ENCODE measurements at regions not wholly inside any gene's neighbourhood (a gene's known extent, or its start where the extent isn't known, plus 50 kb on each side); places are given as distances from the start of the nearest gene placed in this dataset.
A peak's percentile ranks its signal among the peaks of the same experiment; 100 is the strongest.

DNA sequence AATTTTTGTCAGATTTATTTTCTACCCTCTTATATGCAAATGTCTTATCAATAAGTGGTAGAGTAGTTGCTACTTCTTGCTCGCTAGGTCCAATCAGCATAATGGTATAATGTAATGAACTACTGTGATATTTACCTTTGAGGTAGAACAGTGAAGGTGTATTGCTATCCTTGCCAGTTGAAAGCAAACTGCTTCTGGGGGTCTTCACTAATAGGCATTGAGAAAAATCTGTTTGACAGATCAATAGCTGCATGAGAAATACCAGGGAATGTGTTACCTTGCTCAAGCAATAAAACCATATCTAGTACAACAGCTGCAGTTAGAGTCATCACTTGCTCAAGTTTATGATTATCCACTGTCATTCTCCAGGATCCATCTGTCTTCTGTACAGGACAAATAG is 50.1 kb upstream of the EFEMP1 start:
- ChIA-PET POLR2A (no interaction called here), CTCF (interaction anchor here (0.7 kb wide), 1 partner anchor 135 kb away, joined by 3 read pairs; no protein-coding TSS in a partner anchor)
- Histone ChIP-seq H3K4me3 (ENCODE audit: low read depth, low read length) (no peak overlapping the region), H3K27ac (ENCODE audit: extremely low read depth, low read depth, low read length) (no peak overlapping the region), H3K9me3 (ENCODE audit: control insufficient read depth, insufficient read depth, low read depth, low read length) (no peaks in the 10 kb centered on the region), H3K4me1 (ENCODE audit: control insufficient read depth, insufficient read depth, low read length) (no peaks in the 10 kb centered on the region), H3K36me3 (ENCODE audit: control insufficient read depth in 2 of 2, insufficient read depth in 1 of 2, low read length in 2 of 2) (no peaks in the 10 kb centered on the region)
- TF ChIP-seq ZNF157 (tag by site-specific recombination; IDR thresholded peaks at IDR 0.05), result peak; percentile 96
- no peak for TF ChIP-seq HOXA7 (CRISPR knock-in tag; IDR thresholded peaks at IDR 0.05; ENCODE audit: borderline replicate concordance)
- no peak for TF ChIP-seq ZNF362 (tag by site-specific recombination; IDR thresholded peaks at IDR 0.05)
- no peak for TF ChIP-seq ZNF639 (tag by site-specific recombination; IDR thresholded peaks at IDR 0.05)

DNA sequence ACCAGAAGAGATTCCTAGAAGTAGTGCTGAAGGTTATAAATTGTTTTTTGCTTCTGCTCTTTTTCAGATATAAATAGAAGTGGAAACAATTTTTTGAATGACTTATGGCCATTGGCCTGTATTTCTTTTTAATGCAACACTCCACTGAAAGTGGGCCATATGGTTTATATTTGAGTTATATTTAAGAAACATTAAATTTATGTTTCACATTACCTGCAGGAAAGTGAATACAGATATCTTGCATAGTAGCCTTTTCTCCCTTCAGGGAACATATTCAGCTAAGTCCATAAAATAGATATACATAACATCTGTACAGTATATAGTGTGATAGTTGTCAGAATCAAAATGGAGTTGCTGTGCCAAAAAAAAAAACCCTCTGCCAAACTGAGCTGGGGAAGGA is 53.1 kb upstream of the EFEMP1 start:
- ChIA-PET POLR2A (no interaction called here), CTCF (interaction anchor here (0.6 to 2.7 kb wide), 5 partner anchors 10 to 154 kb away, joined by 3 to 10 read pairs (median 3); no protein-coding TSS in a partner anchor)
- H3K9me3 ChIP-seq (ENCODE audit: control insufficient read depth, insufficient read depth, low read depth, low read length), result no peaks in the 10 kb centered on the region
- TF ChIP-seq RBAK (tag by site-specific recombination; IDR thresholded peaks at IDR 0.05), result no peak
- no peak for TF ChIP-seq GFI1B (tag by site-specific recombination; IDR thresholded peaks at IDR 0.05)
- TF ChIP-seq ZNF114 (tag by site-specific recombination; IDR thresholded peaks at IDR 0.05), result no peak
- TF ChIP-seq MYNN (tag by site-specific recombination; IDR thresholded peaks at IDR 0.05; ENCODE audit: borderline replicate concordance), result no peak
- H3K4me1 ChIP-seq (ENCODE audit: control insufficient read depth, insufficient read depth, low read length), result no peaks in the 10 kb centered on the region
- no peak overlapping the region for H3K27ac ChIP-seq (ENCODE audit: extremely low read depth, low read depth, low read length)
- H3K4me3 ChIP-seq (ENCODE audit: low read depth, low read length), result no peak overlapping the region
- H3K36me3 ChIP-seq (ENCODE audit: control insufficient read depth in 2 of 2, insufficient read depth in 1 of 2, low read length in 2 of 2), result no peaks in the 10 kb centered on the region

- no peaks in the 10 kb centered on the region for H3K9me3 ChIP-seq (ENCODE audit: control insufficient read depth, insufficient read depth, low read depth, low read length)
- no peaks in the 10 kb centered on the region for H3K36me3 ChIP-seq (ENCODE audit: control insufficient read depth in 2 of 2, insufficient read depth in 1 of 2, low read length in 2 of 2)
- peaks cover 3% of the 10 kb centered on the region; the same call in 1 of the 2 replicates for H3K4me1 ChIP-seq (ENCODE audit: control insufficient read depth, insufficient read depth, low read length)
- no peak overlapping the region for H3K4me3 ChIP-seq (ENCODE audit: low read depth, low read length)
- no peak overlapping the region for H3K27ac ChIP-seq (ENCODE audit: extremely low read depth, low read depth, low read length)
- POLR2A ChIA-PET, result no interaction called here
- CTCF ChIA-PET, result no interaction called here
- TF ChIP-seq, protein P1, sequence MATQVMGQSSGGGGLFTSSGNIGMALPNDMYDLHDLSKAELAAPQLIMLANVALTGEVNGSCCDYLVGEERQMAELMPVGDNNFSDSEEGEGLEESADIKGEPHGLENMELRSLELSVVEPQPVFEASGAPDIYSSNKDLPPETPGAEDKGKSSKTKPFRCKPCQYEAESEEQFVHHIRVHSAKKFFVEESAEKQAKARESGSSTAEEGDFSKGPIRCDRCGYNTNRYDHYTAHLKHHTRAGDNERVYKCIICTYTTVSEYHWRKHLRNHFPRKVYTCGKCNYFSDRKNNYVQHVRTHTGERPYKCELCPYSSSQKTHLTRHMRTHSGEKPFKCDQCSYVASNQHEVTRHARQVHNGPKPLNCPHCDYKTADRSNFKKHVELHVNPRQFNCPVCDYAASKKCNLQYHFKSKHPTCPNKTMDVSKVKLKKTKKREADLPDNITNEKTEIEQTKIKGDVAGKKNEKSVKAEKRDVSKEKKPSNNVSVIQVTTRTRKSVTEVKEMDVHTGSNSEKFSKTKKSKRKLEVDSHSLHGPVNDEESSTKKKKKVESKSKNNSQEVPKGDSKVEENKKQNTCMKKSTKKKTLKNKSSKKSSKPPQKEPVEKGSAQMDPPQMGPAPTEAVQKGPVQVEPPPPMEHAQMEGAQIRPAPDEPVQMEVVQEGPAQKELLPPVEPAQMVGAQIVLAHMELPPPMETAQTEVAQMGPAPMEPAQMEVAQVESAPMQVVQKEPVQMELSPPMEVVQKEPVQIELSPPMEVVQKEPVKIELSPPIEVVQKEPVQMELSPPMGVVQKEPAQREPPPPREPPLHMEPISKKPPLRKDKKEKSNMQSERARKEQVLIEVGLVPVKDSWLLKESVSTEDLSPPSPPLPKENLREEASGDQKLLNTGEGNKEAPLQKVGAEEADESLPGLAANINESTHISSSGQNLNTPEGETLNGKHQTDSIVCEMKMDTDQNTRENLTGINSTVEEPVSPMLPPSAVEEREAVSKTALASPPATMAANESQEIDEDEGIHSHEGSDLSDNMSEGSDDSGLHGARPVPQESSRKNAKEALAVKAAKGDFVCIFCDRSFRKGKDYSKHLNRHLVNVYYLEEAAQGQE (tag by site-specific recombination; IDR thresholded peaks at IDR 0.05), result no peak
- TF ChIP-seq, protein P2, sequence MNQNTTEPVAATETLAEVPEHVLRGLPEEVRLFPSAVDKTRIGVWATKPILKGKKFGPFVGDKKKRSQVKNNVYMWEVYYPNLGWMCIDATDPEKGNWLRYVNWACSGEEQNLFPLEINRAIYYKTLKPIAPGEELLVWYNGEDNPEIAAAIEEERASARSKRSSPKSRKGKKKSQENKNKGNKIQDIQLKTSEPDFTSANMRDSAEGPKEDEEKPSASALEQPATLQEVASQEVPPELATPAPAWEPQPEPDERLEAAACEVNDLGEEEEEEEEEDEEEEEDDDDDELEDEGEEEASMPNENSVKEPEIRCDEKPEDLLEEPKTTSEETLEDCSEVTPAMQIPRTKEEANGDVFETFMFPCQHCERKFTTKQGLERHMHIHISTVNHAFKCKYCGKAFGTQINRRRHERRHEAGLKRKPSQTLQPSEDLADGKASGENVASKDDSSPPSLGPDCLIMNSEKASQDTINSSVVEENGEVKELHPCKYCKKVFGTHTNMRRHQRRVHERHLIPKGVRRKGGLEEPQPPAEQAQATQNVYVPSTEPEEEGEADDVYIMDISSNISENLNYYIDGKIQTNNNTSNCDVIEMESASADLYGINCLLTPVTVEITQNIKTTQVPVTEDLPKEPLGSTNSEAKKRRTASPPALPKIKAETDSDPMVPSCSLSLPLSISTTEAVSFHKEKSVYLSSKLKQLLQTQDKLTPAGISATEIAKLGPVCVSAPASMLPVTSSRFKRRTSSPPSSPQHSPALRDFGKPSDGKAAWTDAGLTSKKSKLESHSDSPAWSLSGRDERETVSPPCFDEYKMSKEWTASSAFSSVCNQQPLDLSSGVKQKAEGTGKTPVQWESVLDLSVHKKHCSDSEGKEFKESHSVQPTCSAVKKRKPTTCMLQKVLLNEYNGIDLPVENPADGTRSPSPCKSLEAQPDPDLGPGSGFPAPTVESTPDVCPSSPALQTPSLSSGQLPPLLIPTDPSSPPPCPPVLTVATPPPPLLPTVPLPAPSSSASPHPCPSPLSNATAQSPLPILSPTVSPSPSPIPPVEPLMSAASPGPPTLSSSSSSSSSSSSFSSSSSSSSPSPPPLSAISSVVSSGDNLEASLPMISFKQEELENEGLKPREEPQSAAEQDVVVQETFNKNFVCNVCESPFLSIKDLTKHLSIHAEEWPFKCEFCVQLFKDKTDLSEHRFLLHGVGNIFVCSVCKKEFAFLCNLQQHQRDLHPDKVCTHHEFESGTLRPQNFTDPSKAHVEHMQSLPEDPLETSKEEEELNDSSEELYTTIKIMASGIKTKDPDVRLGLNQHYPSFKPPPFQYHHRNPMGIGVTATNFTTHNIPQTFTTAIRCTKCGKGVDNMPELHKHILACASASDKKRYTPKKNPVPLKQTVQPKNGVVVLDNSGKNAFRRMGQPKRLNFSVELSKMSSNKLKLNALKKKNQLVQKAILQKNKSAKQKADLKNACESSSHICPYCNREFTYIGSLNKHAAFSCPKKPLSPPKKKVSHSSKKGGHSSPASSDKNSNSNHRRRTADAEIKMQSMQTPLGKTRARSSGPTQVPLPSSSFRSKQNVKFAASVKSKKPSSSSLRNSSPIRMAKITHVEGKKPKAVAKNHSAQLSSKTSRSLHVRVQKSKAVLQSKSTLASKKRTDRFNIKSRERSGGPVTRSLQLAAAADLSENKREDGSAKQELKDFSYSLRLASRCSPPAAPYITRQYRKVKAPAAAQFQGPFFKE (tag by site-specific recombination; IDR thresholded peaks at IDR 0.05; ENCODE audit: borderline replicate concordance), result no peak
- TF ChIP-seq ZNF138 (tag by site-specific recombination; IDR thresholded peaks at IDR 0.05; ENCODE audit: borderline replicate concordance), result no peak
- TF ChIP-seq ZNF211 (tag by site-specific recombination; IDR thresholded peaks at IDR 0.05; ENCODE audit: low read depth), result no peak
- TF ChIP-seq, protein P3, sequence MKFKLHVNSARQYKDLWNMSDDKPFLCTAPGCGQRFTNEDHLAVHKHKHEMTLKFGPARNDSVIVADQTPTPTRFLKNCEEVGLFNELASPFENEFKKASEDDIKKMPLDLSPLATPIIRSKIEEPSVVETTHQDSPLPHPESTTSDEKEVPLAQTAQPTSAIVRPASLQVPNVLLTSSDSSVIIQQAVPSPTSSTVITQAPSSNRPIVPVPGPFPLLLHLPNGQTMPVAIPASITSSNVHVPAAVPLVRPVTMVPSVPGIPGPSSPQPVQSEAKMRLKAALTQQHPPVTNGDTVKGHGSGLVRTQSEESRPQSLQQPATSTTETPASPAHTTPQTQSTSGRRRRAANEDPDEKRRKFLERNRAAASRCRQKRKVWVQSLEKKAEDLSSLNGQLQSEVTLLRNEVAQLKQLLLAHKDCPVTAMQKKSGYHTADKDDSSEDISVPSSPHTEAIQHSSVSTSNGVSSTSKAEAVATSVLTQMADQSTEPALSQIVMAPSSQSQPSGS (tag by site-specific recombination; IDR thresholded peaks at IDR 0.05; ENCODE audit: low read depth), result no peak
- TF ChIP-seq ZBTB11 (tag by site-specific recombination; conservative IDR thresholded peaks at IDR 0.05; ENCODE audit: low read depth), result no peak
These were observed 61.8 kb upstream of the EFEMP1 start for GRCh38 chr2:55985406-55985805.
